ENCODE measurements at regions not wholly inside any gene's neighbourhood (a gene's known extent, or its start where the extent isn't known, plus 50 kb on each side); places are given as distances from the start of the nearest gene placed in this dataset.

DNA sequence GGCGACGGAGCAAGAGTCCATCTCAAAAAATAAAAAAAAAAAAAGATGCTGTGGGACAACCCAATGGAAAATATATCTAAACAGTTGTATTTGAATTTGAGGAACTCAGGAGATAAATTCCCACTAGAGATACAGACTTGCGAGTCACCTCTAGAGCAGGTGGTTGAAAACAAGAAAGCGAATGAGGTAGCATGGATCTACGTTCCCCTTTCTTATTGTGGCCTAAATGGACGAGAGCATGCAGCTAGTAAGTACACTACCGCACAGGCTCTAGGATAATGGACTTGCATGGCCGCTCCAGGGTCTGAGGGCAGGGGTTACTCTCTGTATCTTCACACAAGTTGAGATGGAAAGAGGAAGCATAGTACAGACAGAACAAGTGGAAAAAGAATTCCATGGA is 63.5 kb upstream of the TGFBR2 start:
- H3K4me3 ChIP-seq: no peak overlapping the region
- no peak overlapping the region for H3K27ac ChIP-seq
- intact Hi-C loops (cut with DNase I): no loop called here
- TF ChIP-seq EP300 (IDR thresholded peaks at IDR 0.05) (no peak), CTCF (IDR thresholded peaks at IDR 0.05) (no peak), POLR2A (IDR thresholded peaks at IDR 0.05) (no peak), POLR2AphosphoS5 (IDR thresholded peaks at IDR 0.05) (no peak)
- 96 to 97% methylated on average over 8 of the region's 8 CpGs for WGBS, 2 donors
- DNase-seq: no peak
- peaks cover 0 to 26% (median 11%) of the 10 kb centered on the region in 4 donors for H3K4me1 ChIP-seq
- H3K9me3 ChIP-seq: no peaks in the 10 kb centered on the region
- no peaks in the 10 kb centered on the region for H3K27me3 ChIP-seq
- H3K36me3 ChIP-seq: no peaks in the 10 kb centered on the region

- Histone ChIP-seq H3K4me1 (peaks cover 0 to 14% (median 8%) of the 10 kb centered on the region in 4 donors), H3K9me3 (no peaks in the 10 kb centered on the region), H3K4me3 (no peak overlapping the region), H3K27me3 (no peaks in the 10 kb centered on the region), H3K36me3 (no peaks in the 10 kb centered on the region), H3K27ac (peak overlapping the region in 1 of 4 donors; percentile 39)
- WGBS, 2 donors: 50 to 58% methylated on average over 3 of the region's 3 CpGs
- TF ChIP-seq POLR2A (IDR thresholded peaks at IDR 0.05): no peak
- peak in 1 of 4 donors; percentile 54 for TF ChIP-seq POLR2AphosphoS5 (IDR thresholded peaks at IDR 0.05)
- intact Hi-C loops (cut with DNase I): no loop called here
- DNase-seq: peak; percentile 69
Observed at GRCh38 chr3:30544812-30545211, 61.6 kb upstream of the TGFBR2 start.

DNA sequence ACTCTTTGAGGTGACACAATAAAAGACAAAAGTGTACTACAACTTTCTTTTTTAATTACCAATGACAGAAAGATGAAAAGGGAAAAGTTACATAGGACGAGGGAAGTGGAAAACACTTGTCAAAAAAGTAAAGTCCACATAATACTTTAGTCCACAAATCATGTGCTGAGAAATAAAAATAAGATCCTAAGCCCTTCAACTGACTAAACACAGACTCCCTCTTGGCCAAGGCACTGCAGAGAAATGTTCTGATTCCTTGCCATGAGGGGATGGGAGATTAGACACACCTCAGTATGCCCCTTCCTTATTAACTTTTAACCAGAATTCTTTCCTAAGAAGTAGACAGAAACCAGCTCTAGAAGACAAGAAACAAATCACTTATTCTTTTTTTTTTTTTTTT is 59.5 kb upstream of the TGFBR2 start:
- Histone ChIP-seq H3K4me1 (peaks cover 0 to 14% (median 8%) of the 10 kb centered on the region in 4 donors), H3K9me3 (no peaks in the 10 kb centered on the region), H3K4me3 (no peak overlapping the region), H3K36me3 (no peaks in the 10 kb centered on the region), H3K27ac (peak overlapping the region in 2 of 4 donors; percentile 54 to 67), H3K27me3 (no peaks in the 10 kb centered on the region)
- intact Hi-C loops (cut with DNase I): no loop called here
- WGBS, 2 donors: 77 to 90% methylated on average over 1 of the region's 1 CpG
- TF ChIP-seq EP300 (IDR thresholded peaks at IDR 0.05) (peak in 2 of 4 donors; percentile 22 to 45), POLR2AphosphoS5 (IDR thresholded peaks at IDR 0.05) (peak; percentile 55 to 81 (median 72)), CTCF (IDR thresholded peaks at IDR 0.05) (no peak)
- DNase-seq: no peak

GRCh38 chr3:30547716-30548115 is 58.7 kb upstream of the TGFBR2 start:
- Histone ChIP-seq H3K36me3 (no peaks in the 10 kb centered on the region), H3K9me3 (no peaks in the 10 kb centered on the region), H3K27ac (peak overlapping the region in 1 of 4 donors; percentile 67), H3K4me1 (peaks cover 0 to 14% (median 9%) of the 10 kb centered on the region in 4 donors), H3K4me3 (no peak overlapping the region), H3K27me3 (no peaks in the 10 kb centered on the region)
- 96 to 98% methylated on average over 5 of the region's 5 CpGs for WGBS, 2 donors
- TF ChIP-seq EP300 (IDR thresholded peaks at IDR 0.05): no peak
- TF ChIP-seq POLR2AphosphoS5 (IDR thresholded peaks at IDR 0.05): no peak
- TF ChIP-seq POLR2A (IDR thresholded peaks at IDR 0.05): no peak
- TF ChIP-seq CTCF (IDR thresholded peaks at IDR 0.05): no peak
- no peak for DNase-seq
- intact Hi-C loops (cut with DNase I): no loop called here

DNA sequence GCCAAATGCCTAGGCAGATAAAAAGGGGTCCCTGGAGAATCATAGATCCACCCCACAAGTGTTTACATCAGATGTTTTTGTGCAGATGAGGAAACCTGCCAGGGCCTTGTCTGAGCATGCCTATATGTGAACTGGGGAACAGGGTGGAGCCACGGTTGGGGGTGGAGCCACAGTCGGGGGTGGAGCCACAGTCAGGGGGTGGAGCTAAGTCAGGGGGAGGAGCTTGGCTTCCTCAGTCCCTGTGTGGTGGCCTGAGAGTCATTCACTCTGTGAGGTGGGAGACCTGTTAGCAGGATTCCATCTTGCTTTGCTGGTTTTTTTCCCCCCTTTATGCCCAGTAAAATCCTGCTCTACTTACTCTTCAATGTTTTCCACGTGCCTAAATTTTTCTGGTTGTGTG is 57.8 kb upstream of the TGFBR2 start:
- peaks cover 0 to 19% (median 12%) of the 10 kb centered on the region in 4 donors for H3K4me1 ChIP-seq
- no peak overlapping the region for H3K27ac ChIP-seq
- no peak for TF ChIP-seq EP300 (IDR thresholded peaks at IDR 0.05)
- TF ChIP-seq CTCF (IDR thresholded peaks at IDR 0.05): no peak
- TF ChIP-seq POLR2AphosphoS5 (IDR thresholded peaks at IDR 0.05): no peak
- TF ChIP-seq POLR2A (IDR thresholded peaks at IDR 0.05): no peak
- H3K9me3 ChIP-seq: no peaks in the 10 kb centered on the region
- H3K27me3 ChIP-seq: no peaks in the 10 kb centered on the region
- 44 to 71% methylated on average over 3 of the region's 3 CpGs for WGBS, 2 donors
- H3K36me3 ChIP-seq: no peaks in the 10 kb centered on the region
- no peak overlapping the region for H3K4me3 ChIP-seq
- DNase-seq: no peak
- intact Hi-C loops (cut with DNase I): no loop called here

Measured in sigmoid colon (tissue), 6 donors.